C4-2B (cell line): ENCODE measurements at regions not wholly inside any gene's neighbourhood (a gene's known extent, or its start where the extent isn't known, plus 50 kb on each side); places are given as distances from the start of the nearest gene placed in this dataset.
"Not testable (repeated sequence)": the region's sequence is repeated elsewhere in the genome, so short reads cannot be mapped to it uniquely, and the experiment has no call there.

ENCODE experiments used
- H3K27ac ChIP-seq: fragments of 450-650 bp; 2 replicates; pipeline ENCODE4 v1.5.1; 2017
- CTCF ChIP-seq: fragments of 450-650 bp; conservative IDR thresholded peaks from 2 replicates; pipeline ENCODE4 v1.5.1; 2017; ENCODE audit warnings: mild to moderate bottlenecking
- ZFX ChIP-seq: fragments of 450-650 bp; IDR thresholded peaks from 2 replicates; pipeline ENCODE4 v1.6.1; 2017

- TF ChIP-seq CTCF (no peak), ZFX (no peak)
- H3K27ac ChIP-seq: no peak overlapping the region
Measured at GRCh38 chr15:77944002-77944867, 133.3 kb downstream of the TBC1D2B start.

GRCh38 chr15:77942611-77943211 lies 134.8 kb downstream of the TBC1D2B start:
- no peak overlapping the region for H3K27ac ChIP-seq
- TF ChIP-seq CTCF: no peak
- TF ChIP-seq ZFX: no peak

- not testable (repeated sequence) for H3K27ac ChIP-seq
Measured at GRCh38 chr15:77941090-77941827, 136.3 kb downstream of the TBC1D2B start.

- TF ChIP-seq ZFX: no peak
- TF ChIP-seq CTCF: no peak
- H3K27ac ChIP-seq: no peak overlapping the region
Measured at GRCh38 chr15:77940381-77940947, 137.0 kb downstream of the TBC1D2B start.

- no peak overlapping the region for H3K27ac ChIP-seq
- TF ChIP-seq CTCF (no peak), ZFX (no peak)
Measured at GRCh38 chr15:77939851-77940250, 137.7 kb downstream of the TBC1D2B start.

GRCh38 chr15:77939026-77939425 lies 138.5 kb downstream of the TBC1D2B start:
- H3K27ac ChIP-seq: not testable (repeated sequence)

GRCh38 chr15:77938546-77938945 lies 139.0 kb downstream of the TBC1D2B start:
- H3K27ac ChIP-seq: not testable (repeated sequence)

GRCh38 chr15:77936567-77936966 lies 140.9 kb downstream of the TBC1D2B start:
- not testable (repeated sequence) for H3K27ac ChIP-seq

- not testable (repeated sequence) for H3K27ac ChIP-seq
Measured at GRCh38 chr15:77934516-77934915, 143.0 kb downstream of the TBC1D2B start.

GRCh38 chr15:77930907-77931306 lies 146.6 kb downstream of the TBC1D2B start:
- H3K27ac ChIP-seq: not testable (repeated sequence)

- not testable (repeated sequence) for H3K27ac ChIP-seq
Measured at GRCh38 chr15:77930490-77930889, 147.0 kb downstream of the TBC1D2B start.

- not testable (repeated sequence) for H3K27ac ChIP-seq
Measured at GRCh38 chr15:77926789-77927188, 150.7 kb downstream of the TBC1D2B start.

- H3K27ac ChIP-seq: not testable (repeated sequence)
Measured at GRCh38 chr15:77926296-77926695, 151.2 kb downstream of the TBC1D2B start.

- H3K27ac ChIP-seq: not testable (repeated sequence)
Measured at GRCh38 chr15:77925101-77925500, 152.4 kb downstream of the TBC1D2B start.
